Amygdala (tissue), 56 donors: ENCODE measurements at regions not wholly inside any gene's neighbourhood (a gene's known extent, or its start where the extent isn't known, plus 50 kb on each side); places are given as distances from the start of the nearest gene placed in this dataset.

Source experiments
- DNase-seq, 56 donors: peaks; one replicate each; lab custom pipeline; 2025; lab: John Stamatoyannopoulos, UW

- no peak for DNase-seq
Observed at GRCh38 chr20:60585651-60586050, 627.4 kb downstream of the CDH26 start.

DNA sequence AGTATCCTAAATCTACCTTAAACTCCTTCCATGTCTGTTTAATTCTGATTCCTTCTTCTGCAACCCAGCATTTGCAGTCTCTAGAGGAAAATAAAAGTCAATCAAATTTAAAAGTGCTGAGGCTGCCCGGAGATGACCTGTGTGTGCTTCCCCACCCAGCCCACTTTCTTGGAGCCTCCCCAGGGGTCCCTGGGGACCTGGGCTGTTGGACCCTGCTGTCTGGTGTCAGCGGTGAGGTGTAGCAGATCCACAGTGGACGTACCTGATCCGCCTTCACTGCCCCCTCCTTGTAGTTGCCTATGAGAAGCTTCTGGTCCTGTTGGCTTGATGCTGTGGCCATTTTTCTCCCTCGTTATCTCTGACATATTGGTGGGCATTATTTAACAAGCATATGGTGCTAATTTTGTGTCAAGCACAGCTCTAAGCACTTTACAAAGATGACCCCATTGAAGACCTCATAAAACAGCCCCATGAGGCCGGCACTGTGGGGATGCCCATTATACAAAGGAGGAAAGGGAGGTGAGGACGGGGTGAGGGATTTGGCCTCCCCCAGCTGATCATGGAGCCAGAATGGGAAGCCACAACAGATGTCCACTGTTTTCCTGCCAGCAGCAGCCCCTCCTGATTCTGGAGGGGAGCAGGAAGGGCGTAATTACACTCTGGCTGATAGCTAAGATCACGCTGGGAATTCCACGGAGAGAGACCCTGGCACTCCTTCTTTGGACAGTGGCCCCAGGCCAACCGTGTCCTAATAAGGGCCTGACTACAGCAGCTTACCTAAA, 628.2 kb downstream of the CDH26 start:
- DNase-seq, result no peak

GRCh38 chr20:60587986-60588385, 629.8 kb downstream of the CDH26 start:
- DNase-seq, result no peak

GRCh38 chr20:60589623-60590022, 631.4 kb downstream of the CDH26 start:
- no peak for DNase-seq

DNA sequence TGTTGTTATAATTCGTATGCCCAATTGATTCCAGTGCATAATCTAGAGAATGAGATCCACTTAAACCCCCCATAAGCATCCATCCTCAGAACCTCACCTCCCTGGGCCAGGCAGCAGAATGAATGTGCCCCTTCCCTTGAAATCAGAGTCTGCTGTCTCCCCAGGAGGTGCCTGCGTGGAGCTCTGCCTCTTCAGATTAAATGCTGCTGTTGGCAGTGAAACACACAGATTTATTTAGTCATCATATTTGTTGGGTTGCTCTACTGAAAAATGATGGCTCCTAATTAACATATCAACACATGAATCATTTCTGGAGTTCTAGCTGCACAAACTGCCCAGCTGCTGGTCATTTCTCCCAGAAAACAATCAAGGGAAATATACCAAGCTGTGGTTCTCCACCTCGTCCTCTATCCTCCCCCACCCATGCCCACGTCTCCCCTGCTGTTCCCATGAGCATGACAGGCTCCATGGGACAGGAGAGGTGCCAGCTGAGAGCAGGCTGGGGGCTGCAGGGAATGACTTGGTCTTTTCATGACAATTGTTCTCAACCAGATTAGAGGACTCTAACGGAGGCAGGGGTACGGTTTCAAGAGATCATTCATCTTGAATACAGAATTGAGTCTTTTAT, 633.1 kb downstream of the CDH26 start:
- DNase-seq, result no peak

DNA sequence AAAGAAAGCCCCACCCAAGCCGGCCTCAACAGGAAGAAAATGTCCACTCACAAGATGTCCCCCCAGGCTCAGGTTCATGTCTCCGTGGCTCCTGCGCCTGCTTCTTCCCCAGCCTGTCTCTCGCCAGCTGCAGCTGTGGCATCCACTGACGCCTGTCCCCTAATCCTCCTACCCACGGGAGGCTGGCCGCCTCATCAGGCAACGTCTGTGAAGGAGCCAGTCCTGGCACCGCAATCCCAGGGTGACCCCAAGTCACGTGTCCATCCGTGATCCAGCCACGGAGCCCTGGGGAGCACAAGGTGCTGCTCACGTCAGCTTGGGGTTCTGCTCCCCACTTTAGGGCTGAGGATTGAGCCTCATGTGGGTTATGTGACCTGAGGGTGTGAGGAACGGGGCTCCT, 640.3 kb downstream of the CDH26 start:
- no peak for DNase-seq

DNA sequence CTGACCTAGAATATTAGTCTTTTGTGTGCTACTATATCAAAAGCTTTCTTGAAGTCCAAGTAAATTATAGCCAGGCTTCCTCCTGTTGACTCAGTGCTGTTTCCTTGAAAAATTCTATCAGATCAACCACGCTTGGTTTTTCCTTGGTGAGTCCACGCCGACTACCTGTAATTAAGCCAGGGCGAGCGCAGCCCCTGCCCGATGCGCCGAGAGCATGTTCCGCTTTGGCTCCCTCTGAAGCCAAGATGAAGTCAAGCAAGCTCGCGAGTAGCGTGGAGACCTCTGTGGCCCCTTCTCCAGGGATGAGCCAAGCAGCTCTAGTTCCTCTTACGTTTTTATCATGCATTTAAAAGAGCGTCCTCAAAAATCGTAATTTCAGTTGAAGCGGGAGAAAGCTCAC, 641.2 kb downstream of the CDH26 start:
- no peak for DNase-seq

- DNase-seq, result no peak
Observed at GRCh38 chr20:60600036-60600435, 641.8 kb downstream of the CDH26 start.

DNA sequence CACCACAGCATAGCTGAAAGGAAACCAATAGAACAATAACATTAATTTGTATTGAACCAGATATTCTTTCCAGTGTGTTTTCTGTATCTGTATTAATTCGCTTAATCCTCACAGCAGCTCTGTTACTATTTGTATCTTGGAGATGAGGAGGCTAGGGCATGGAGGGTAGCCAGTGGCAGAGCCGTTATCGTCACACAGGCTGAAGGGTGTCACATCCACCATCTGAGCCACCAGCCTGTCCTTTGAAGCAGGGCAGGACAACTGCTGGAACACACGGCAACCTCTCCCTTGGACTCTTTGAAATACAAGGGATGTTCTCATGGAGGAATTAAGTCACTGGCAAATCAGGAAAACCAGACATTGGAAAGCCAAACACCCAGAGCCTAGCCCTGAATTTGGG, 628.0 kb upstream of the CDH4 start:
- no peak for DNase-seq

DNA sequence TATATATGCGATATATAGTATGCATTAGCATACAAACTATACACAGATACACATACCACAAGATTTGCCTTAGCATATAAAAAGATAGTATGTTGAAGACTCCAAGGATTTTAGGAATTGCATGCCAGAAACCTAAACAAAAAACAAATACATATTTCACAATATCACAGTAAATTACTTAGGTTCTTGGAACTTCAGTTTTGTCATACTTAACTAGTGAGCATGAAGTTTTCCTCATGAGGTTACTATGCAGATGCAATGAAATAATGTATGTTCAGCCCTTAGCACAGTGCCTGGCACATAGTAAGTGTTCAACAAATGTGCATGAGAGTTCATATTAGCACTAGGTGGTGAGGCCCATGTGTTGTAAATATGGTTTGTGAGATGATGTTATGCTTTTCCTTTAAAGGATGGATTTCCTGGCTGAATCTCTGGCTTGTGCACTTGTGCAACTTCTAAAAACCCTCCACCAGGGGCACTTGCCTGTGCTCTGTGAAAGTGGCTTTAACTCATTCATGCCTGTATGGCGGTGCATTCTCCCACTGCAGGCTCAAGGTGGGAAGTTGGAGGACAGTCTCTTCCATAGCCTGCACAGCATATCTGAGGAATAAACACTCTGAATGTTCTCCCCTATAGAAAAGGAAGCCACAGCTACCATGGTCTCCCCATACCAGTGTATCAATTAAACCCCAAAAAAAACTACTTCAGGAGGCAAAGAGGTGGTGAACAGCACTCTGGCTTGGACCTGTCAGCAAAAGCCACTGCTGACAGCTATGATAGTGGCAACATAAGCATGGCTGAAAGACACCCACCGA, 624.1 kb upstream of the CDH4 start:
- no peak for DNase-seq

GRCh38 chr20:60628749-60629148, 623.3 kb upstream of the CDH4 start:
- DNase-seq, result no peak

DNA sequence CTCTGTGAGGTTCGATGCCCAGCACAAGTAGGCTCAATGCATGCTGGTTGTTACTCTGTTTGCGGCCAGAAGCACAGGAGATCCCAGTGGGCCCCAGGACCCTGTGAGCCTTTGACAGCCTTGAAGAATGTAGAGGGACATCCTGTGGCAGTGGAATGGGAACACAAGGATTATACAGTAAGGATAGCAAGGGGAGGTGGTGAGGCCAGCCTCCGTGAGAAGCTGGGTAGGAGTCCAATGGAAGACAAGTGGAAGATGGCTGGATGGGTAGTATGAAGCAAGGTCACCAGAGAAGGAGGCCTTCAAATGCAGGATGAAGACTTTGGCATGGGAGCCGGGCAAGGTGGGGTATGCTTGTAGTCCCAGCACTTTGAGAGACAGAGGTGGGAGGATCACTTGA, 622.9 kb upstream of the CDH4 start:
- DNase-seq, result no peak

- DNase-seq, result no peak
Observed at GRCh38 chr20:60630609-60631008, 621.5 kb upstream of the CDH4 start.

GRCh38 chr20:60631585-60632287, 620.3 kb upstream of the CDH4 start:
- DNase-seq, result no peak

- DNase-seq, result no peak
Observed at GRCh38 chr20:60632391-60633262, 619.4 kb upstream of the CDH4 start.

- no peak for DNase-seq
Observed at GRCh38 chr20:60634491-60635172, 617.4 kb upstream of the CDH4 start.

GRCh38 chr20:60636417-60636816, 615.6 kb upstream of the CDH4 start:
- DNase-seq, result no peak

DNA sequence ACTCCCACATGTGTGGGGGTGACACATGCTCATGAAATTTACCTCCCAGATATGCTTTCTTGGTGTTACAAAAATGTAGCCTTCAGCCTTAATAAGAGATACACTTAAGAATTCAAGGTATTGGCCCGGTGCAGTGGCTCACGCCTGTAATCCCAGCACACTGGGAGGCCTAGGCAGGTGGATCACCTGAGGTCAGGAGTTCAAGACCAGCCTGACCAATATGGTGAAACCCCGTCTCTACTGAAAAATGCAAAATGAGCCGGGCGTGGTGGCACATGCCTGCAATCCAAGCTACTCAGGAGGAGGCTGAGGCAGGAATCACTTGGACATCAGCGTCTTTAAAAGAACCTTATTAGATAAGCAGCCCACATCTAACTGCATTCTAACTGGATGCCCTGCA, 614.3 kb upstream of the CDH4 start:
- no peak for DNase-seq

DNA sequence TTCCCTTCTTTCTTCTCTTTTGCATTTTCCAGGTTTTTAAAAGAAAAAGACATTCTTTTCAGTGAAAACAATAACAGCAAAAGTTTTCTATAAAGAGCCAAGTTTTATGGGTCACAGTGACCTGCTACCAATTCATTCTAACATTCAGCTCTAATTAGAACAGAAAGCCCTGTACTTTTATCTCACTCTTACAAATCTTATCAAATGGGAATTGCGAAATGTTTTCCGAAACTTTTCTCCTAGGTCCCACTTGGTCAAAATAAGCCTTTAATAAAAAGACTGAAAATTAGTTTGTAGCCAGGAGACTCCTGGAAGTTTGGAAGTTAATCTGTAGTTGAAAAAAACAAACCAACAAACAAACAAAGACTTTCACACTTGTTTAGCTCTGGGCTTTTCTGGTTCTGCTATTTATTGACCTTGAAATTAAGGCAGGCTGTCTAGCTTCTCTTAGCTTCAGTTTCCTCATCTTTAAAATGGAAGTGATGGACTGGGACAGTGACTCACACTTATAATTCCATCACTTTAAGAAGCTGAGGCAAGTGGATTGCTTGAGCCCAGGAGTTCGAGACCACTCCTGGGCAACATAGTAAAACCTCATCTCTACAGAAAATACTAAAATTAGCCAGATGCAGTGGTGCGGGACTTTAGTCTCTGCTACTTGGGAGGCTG, 613.5 kb upstream of the CDH4 start:
- no peak for DNase-seq
